Hippocampal formation (tissue), 2 donors: ENCODE measurements at regions not wholly inside any gene's neighbourhood (a gene's known extent, or its start where the extent isn't known, plus 50 kb on each side); places are given as distances from the start of the nearest gene placed in this dataset.

ENCODE experiments used
- DNase-seq, 2 donors: peaks; one replicate each; lab custom pipeline; 2025; lab: John Stamatoyannopoulos, UW

GRCh38 chr11:70486731-70487130, 88.4 kb downstream of the CTTN start:
- DNase-seq: no peak

- DNase-seq: no peak
Observed at GRCh38 chr11:70487160-70487559, 88.8 kb downstream of the CTTN start.

DNA sequence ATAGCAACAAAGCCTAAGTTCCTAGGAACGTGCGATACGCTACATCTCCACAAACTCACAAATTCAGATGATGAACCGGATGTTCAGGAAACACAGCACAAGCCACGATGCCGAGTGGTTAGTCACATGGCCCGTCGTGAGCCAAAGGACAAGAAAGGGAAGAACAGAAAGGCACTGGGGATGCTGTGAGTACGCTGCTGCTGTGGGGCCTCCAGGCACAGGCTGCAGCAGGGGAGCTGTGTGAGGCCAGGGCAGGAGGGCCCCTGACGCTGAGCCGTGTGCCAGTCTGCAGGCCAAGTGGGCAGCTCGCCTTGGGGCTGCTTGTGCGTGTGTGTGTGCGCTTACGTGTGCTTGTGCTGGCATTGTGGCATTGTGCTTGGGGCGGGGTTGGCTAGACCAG, 89.4 kb downstream of the CTTN start:
- DNase-seq: no peak

GRCh38 chr11:70488171-70488703, 89.9 kb downstream of the CTTN start:
- DNase-seq: no peak

- DNase-seq: no peak
Observed at GRCh38 chr11:70489276-70489675, 90.9 kb downstream of the CTTN start.

GRCh38 chr11:70490208-70490607, 91.9 kb downstream of the CTTN start:
- no peak for DNase-seq

DNA sequence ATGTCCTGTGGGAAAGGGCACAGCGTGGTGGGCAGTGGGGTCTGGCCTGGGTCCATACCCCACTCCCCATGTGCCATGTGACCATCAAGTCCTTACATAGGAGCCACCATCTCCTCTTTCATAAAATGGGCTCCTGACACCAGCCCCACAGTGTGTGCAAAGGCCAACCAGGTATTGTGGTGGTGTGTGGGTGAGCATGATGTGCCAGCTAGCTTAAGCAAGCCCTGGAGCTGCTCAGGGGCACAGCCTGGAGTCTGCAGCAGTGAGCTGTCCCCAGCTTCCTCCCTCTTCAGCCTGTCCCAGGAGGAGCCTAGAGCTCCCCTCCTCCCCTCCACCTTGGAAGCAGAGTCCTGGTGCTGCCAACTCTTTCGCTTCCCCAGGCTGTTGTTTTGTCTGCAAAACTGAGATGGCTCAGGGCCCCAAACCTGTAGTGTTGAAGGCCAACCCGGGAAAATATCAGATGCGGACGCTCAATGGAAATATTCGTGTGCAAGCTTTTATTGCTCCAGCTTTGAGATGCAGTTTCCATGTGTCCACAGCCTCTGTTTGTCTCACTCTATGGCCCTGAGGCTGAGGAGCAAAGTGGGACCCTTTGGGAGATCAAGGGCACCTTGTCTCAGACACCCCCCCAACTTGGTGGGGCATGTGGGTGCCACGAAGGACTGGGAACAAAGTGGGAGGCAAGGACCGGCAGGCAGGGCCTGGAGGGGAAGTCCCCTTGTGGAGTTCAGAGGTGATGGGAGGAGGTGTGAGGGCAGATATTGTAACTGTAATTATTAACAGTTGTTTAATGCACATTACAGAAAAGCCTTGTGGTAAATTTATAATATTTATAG, 92.6 kb downstream of the CTTN start:
- DNase-seq: no peak

GRCh38 chr11:70491696-70492472, 93.6 kb downstream of the CTTN start:
- no peak for DNase-seq

- DNase-seq: no peak
Observed at GRCh38 chr11:70493089-70493474, 94.8 kb downstream of the CTTN start.

- DNase-seq: no peak
Observed at GRCh38 chr11:70493891-70494290, 95.6 kb downstream of the CTTN start.

DNA sequence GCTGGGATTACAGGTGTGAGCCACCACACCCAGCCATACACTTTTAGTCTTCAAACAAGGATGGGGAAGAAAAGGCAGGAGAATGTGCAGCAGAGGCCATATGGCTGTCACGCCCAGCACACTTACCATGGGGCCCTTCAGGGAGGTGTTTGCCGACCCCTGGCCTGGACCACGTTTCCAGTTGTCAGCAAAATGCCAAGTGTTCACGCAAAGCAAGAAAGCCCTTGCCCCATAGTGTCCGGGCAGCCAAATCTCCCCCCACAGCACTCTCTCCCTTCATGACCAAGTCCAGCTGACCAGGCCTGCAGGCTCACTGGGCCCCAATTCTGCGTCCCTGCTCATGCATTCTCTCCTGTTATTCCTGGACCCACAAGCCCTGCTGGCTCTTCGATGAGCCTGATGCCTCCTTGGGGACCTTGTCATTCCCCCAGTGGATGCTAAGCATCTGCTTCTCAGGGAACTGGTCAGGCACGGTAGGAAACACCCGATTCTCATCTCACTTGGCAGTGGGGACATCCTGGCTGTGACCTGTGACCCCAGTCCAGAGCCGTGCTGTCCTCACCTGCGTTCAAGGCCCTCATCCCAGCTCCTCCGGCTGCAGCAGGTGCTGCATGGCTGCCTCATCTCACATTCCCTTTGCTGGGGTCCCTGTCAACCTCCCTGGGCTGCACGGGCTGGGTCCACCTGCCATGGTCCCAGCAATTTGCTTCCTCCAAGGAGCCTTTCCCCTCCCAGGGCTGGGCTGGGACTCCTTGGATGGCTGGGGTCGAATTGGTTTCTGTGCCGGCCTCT, 96.4 kb downstream of the CTTN start:
- DNase-seq: no peak

DNA sequence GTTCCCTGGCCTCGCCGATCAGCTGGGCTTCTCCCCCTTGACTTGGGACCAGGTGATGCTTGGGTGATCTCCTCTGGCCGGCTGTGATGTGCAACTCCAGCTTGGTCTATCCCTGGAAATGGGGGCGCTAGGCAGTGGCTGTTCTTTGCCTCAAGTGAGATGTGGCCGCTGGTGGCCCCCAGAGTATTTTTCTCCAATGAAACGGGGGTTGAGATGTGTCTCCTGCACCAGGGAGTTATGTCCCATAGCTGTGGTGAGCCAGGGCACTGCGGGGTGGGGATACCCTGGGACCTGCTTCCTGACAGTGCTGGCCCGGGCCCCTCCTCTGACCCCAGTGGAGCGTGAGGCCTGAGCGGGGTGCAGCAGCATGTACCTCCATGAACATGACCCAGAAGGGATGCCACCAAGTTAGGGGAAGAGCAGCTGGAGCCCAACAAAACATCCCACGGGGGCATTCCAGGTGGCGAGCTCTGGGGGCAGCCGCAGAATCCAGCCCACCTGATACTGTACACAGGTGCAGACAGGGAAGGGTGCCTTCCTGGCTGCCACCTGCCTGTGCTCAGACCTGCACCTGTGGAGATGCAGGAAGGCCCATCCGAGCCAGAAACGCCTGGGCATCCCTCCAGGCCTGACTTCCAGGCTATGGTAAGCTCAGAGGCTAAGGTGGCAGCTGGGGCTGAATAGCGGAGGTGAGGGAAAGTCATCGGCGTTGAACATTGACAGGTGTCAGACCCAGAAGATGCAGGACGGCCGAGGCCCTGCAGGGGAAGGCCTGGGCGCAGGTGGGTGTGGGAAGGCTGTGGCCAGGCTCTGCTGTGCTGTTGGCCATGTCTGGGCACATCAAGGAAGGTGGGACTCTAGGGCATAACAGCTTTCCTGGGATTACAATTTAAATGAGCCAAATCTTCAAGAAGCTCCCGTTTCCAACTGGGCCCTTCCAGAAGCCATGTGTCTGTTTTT, 97.3 kb downstream of the CTTN start:
- DNase-seq: no peak

GRCh38 chr11:70496591-70497535, 98.5 kb downstream of the CTTN start:
- DNase-seq: no peak

GRCh38 chr11:70497536-70498075, 99.3 kb downstream of the CTTN start:
- DNase-seq: no peak

DNA sequence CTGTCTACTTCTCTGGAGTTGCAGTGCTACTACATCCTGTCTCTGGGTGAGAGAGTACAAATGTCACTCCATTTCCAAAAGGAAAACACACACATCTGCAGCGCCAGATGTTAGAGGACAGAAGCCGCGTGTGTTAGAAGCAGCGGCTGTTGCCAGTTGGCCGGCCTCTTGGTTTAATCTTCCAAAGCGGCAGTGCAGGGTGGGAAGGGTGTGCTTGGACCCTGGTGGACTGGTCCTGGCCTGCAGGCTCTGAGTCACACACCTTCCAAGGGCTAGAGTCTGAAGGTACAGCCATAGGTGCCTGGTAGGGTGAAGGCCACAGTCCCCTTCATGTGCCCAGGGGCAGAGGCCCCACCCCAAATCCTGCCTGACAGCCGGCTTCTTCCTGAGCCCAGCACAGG, 99.8 kb downstream of the CTTN start:
- DNase-seq: no peak

- DNase-seq: no peak
Observed at GRCh38 chr11:70498976-70499801, 100.9 kb downstream of the CTTN start.

GRCh38 chr11:70500076-70500847, 101.9 kb downstream of the CTTN start:
- DNase-seq: no peak
